ENCODE measurements at regions not wholly inside any gene's neighbourhood (a gene's known extent, or its start where the extent isn't known, plus 50 kb on each side); places are given as distances from the start of the nearest gene placed in this dataset.
A peak's percentile ranks its signal among the peaks of the same experiment; 100 is the strongest.

DNA sequence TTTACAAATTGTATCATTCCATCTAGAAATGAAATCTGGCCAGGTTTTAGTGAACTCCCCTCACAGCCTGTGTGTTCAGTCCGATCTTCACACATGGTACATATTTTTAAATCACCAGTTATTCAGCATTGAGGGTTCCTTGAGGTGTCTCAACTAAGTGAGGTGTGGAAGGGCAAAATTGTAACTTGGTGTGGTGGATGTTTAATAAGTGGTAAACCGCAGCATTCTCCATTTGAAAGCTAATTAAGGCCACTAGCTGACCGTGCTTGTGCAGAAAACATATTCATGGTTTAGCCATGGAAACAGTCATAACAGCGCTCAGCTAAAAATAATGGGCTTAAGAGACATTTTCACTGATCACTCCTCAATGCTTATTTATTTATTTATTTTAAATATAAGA lies 786.2 kb upstream of the FANCL start:
- Histone ChIP-seq H3K27me3 (ENCODE audit: control insufficient read depth in 3 of 3, insufficient read depth in 3 of 3, low read length in 3 of 3) (peaks cover 0 to 8% (median 3%) of the 10 kb centered on the region in 3 donors), H3K4me3 (ENCODE audit: low read length in 3 of 3) (no peak overlapping the region), H3K4me1 (ENCODE audit: control insufficient read depth in 3 of 3, insufficient read depth in 3 of 3, low read length in 3 of 3) (no peaks in the 10 kb centered on the region), H3K9me3 (ENCODE audit: control insufficient read depth in 3 of 3, low read length in 3 of 3) (no peaks in the 10 kb centered on the region), H3K9ac (ENCODE audit: low read depth in 1 of 3, low read length in 3 of 3) (no peak overlapping the region), H3K27ac (ENCODE audit: low read depth, low read length) (no peak overlapping the region), H3K36me3 (ENCODE audit: control insufficient read depth in 3 of 3, insufficient read depth in 3 of 3, low read length in 3 of 3) (no peaks in the 10 kb centered on the region)

DNA sequence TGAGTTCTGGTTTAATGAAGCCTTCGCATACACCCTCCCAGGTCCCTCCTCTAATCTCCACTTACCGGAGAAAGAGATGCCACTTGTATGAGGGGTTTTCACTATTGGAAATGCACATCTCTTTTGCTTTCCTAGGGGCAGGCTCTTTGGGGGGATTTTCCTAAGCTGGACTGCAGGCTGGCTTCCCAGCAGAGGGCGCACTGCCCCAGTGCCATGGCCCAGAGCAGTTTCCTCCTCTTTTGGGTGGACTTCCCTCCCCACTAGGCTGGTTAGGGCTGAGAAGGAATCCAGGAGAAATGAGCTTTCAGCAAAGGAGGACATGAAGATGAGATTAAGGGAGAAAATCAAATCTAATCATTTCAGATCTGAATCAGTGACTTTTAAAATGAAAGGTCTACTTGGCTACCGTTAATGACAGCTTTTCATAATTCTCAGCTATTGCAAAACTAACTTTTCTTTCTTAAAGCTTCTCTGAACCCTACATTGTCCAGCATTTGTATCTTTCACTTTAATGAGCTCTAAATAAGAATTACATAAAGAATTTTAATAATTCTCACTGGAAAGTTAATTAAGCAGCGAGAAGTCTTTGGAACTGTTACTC lies 784.1 kb upstream of the FANCL start:
- H3K4me1 ChIP-seq (ENCODE audit: control insufficient read depth in 3 of 3, insufficient read depth in 3 of 3, low read length in 3 of 3) = no peaks in the 10 kb centered on the region
- H3K27ac ChIP-seq (ENCODE audit: low read depth, low read length) = no peak overlapping the region
- H3K4me3 ChIP-seq (ENCODE audit: low read length in 3 of 3) = no peak overlapping the region
- H3K9ac ChIP-seq (ENCODE audit: low read depth in 1 of 3, low read length in 3 of 3) = no peak overlapping the region
- H3K36me3 ChIP-seq (ENCODE audit: control insufficient read depth in 3 of 3, insufficient read depth in 3 of 3, low read length in 3 of 3) = no peaks in the 10 kb centered on the region
- H3K27me3 ChIP-seq (ENCODE audit: control insufficient read depth in 3 of 3, insufficient read depth in 3 of 3, low read length in 3 of 3) = peaks cover 0 to 5% (median 3%) of the 10 kb centered on the region in 3 donors
- H3K9me3 ChIP-seq (ENCODE audit: control insufficient read depth in 3 of 3, low read length in 3 of 3) = no peaks in the 10 kb centered on the region

DNA sequence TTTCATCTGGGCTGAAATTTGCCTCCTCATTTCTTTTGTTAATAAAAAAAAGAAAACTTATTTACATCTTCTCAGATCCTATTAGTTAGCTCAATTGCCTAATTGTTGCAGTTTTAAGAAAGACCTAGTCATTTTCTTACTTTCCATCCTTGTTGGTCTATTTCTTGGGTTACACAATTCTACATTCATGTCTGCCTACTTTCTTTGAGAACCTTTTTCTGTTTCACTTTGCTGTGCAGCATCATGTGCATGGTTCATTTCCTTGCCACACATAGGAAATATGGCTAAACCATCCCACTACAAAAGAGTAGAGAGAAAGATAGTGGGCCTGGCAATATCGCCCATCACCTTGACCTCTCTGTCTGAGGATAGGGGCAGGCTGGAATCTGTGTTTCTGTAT lies 780.7 kb upstream of the FANCL start:
- H3K27me3 ChIP-seq (ENCODE audit: control insufficient read depth in 3 of 3, insufficient read depth in 3 of 3, low read length in 3 of 3) = peaks cover 0 to 5% (median 0%) of the 10 kb centered on the region in 3 donors
- H3K36me3 ChIP-seq (ENCODE audit: control insufficient read depth in 3 of 3, insufficient read depth in 3 of 3, low read length in 3 of 3) = no peaks in the 10 kb centered on the region
- no peak overlapping the region for H3K27ac ChIP-seq (ENCODE audit: low read depth, low read length)
- no peak overlapping the region for H3K4me3 ChIP-seq (ENCODE audit: low read length in 3 of 3)
- H3K4me1 ChIP-seq (ENCODE audit: control insufficient read depth in 3 of 3, insufficient read depth in 3 of 3, low read length in 3 of 3) = no peaks in the 10 kb centered on the region
- H3K9me3 ChIP-seq (ENCODE audit: control insufficient read depth in 3 of 3, low read length in 3 of 3) = no peaks in the 10 kb centered on the region
- H3K9ac ChIP-seq (ENCODE audit: low read depth in 1 of 3, low read length in 3 of 3) = no peak overlapping the region

DNA sequence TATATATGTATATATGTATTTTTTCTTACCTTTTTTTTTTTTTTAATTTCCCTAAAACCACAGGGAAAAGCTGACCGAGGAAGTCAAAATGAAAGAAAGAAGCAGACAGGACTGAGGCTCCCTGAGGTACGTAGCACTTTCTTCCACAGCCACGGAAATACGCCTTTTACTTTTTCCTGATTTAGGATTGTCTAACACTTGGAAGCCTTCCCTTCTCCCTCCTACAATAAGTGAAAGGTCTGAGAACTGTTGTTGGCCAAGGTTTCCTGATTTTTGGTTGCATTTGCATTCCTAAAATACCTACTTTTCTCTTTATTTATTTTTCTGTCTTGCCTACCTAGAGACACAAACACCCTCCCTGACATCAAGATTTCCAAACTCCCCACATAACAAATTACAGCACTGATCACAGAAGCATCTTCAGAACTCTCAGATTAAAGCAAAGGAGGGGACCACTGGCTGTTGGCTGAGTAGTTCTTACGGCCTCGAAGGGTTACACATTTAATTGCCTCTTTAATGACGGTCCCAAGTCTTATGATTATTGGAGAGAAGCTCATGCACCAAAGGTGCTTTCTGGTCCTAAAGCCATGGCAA lies 778.5 kb upstream of the FANCL start:
- H3K9me3 ChIP-seq (ENCODE audit: control insufficient read depth in 3 of 3, low read length in 3 of 3) = no peaks in the 10 kb centered on the region
- no peak overlapping the region for H3K9ac ChIP-seq (ENCODE audit: low read depth in 1 of 3, low read length in 3 of 3)
- H3K4me1 ChIP-seq (ENCODE audit: control insufficient read depth in 3 of 3, insufficient read depth in 3 of 3, low read length in 3 of 3) = no peaks in the 10 kb centered on the region
- no peaks in the 10 kb centered on the region for H3K36me3 ChIP-seq (ENCODE audit: control insufficient read depth in 3 of 3, insufficient read depth in 3 of 3, low read length in 3 of 3)
- H3K4me3 ChIP-seq (ENCODE audit: low read length in 3 of 3) = peak overlapping the region in 1 of 3 donors; percentile 18
- no peak overlapping the region for H3K27ac ChIP-seq (ENCODE audit: low read depth, low read length)
- no peaks in the 10 kb centered on the region for H3K27me3 ChIP-seq (ENCODE audit: control insufficient read depth in 3 of 3, insufficient read depth in 3 of 3, low read length in 3 of 3)

DNA sequence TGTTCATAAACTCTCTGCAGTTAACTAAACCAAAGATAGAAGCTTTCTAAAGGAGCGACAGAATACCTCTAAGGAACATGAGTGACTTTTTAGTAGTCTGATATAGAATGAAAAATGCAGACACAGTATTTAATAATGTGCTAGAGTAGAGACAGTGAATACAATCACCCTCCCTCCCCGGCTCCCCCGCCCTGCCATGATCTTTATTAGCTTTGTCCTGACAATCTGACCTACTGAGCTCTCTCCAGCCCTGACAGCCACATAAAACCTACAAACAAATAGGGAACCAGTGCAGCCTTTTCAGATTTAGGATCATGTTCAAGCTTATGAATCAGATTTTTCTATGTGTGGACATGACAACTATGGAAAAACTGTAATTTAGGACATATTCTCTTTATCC lies 777.6 kb upstream of the FANCL start:
- H3K9me3 ChIP-seq (ENCODE audit: control insufficient read depth in 3 of 3, low read length in 3 of 3) = no peaks in the 10 kb centered on the region
- no peaks in the 10 kb centered on the region for H3K27me3 ChIP-seq (ENCODE audit: control insufficient read depth in 3 of 3, insufficient read depth in 3 of 3, low read length in 3 of 3)
- H3K36me3 ChIP-seq (ENCODE audit: control insufficient read depth in 3 of 3, insufficient read depth in 3 of 3, low read length in 3 of 3) = no peaks in the 10 kb centered on the region
- H3K4me1 ChIP-seq (ENCODE audit: control insufficient read depth in 3 of 3, insufficient read depth in 3 of 3, low read length in 3 of 3) = no peaks in the 10 kb centered on the region
- no peak overlapping the region for H3K4me3 ChIP-seq (ENCODE audit: low read length in 3 of 3)
- H3K9ac ChIP-seq (ENCODE audit: low read depth in 1 of 3, low read length in 3 of 3) = no peak overlapping the region
- H3K27ac ChIP-seq (ENCODE audit: low read depth, low read length) = no peak overlapping the region

DNA sequence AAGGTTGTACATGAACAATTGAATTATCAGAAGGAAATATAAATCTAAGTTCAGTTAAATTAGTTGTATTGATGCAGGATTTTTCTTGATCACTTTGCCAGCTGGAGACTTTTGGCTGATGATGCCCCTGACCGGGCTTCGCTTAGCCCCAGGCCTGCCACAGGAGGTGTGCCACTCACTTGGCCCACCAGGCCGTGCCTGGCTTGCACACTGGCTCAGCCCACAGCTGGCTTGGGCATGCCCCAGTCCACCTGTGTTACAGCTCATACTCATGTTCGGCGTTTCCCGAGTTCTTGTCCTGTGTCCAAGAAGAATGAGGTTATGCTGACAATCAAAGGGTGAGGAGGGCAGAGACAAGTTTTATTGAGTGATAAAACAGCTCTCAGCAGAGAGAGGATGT lies 773.9 kb upstream of the FANCL start:
- Histone ChIP-seq H3K27ac (ENCODE audit: low read depth, low read length) (no peak overlapping the region), H3K27me3 (ENCODE audit: control insufficient read depth in 3 of 3, insufficient read depth in 3 of 3, low read length in 3 of 3) (no peaks in the 10 kb centered on the region), H3K4me1 (ENCODE audit: control insufficient read depth in 3 of 3, insufficient read depth in 3 of 3, low read length in 3 of 3) (no peaks in the 10 kb centered on the region), H3K36me3 (ENCODE audit: control insufficient read depth in 3 of 3, insufficient read depth in 3 of 3, low read length in 3 of 3) (no peaks in the 10 kb centered on the region), H3K9me3 (ENCODE audit: control insufficient read depth in 3 of 3, low read length in 3 of 3) (no peaks in the 10 kb centered on the region), H3K9ac (ENCODE audit: low read depth in 1 of 3, low read length in 3 of 3) (no peak overlapping the region), H3K4me3 (ENCODE audit: low read length in 3 of 3) (no peak overlapping the region)

DNA sequence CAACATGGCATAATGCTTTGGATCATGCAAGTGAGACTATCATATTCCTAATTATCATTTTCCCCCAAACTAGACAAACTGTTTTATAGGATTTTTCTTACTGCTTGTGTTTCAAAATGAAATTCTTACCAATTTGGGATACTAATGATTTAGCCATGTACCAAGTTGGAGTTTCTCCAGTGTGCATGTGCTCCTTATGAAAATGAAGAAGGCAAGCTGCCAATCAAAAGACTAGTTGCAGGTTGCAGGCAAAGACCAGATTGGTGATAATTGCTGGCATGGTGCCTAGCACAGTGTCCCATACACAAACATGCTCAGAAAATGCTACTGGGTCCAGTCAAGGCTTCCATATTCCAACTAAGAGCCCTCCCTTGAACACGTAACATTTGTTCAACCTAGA lies 771.8 kb upstream of the FANCL start:
- Histone ChIP-seq H3K4me1 (ENCODE audit: control insufficient read depth in 3 of 3, insufficient read depth in 3 of 3, low read length in 3 of 3) (no peaks in the 10 kb centered on the region), H3K9ac (ENCODE audit: low read depth in 1 of 3, low read length in 3 of 3) (no peak overlapping the region), H3K27ac (ENCODE audit: low read depth, low read length) (no peak overlapping the region), H3K9me3 (ENCODE audit: control insufficient read depth in 3 of 3, low read length in 3 of 3) (peaks cover 0 to 3% (median 0%) of the 10 kb centered on the region in 3 donors), H3K27me3 (ENCODE audit: control insufficient read depth in 3 of 3, insufficient read depth in 3 of 3, low read length in 3 of 3) (no peaks in the 10 kb centered on the region), H3K36me3 (ENCODE audit: control insufficient read depth in 3 of 3, insufficient read depth in 3 of 3, low read length in 3 of 3) (no peaks in the 10 kb centered on the region), H3K4me3 (ENCODE audit: low read length in 3 of 3) (no peak overlapping the region)

DNA sequence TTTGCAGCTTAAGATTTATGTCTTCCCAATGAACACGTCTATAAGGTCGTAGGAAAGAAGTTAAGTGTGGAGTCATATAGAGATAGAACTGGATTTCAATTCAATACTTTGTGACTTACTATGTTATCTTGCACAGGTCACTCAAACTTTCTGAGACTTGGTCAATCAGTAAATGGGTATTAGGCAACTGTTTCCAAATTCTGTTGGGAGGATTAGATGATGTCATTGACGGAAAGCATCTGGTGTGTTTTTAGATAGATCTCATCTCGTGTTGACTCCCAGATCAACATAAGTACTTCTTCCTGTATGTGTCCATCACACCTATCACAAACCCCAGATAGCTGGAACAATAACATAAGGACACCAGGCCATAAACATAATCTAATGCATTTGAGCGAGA lies 771.1 kb upstream of the FANCL start:
- Histone ChIP-seq H3K27ac (ENCODE audit: low read depth, low read length) (no peak overlapping the region), H3K27me3 (ENCODE audit: control insufficient read depth in 3 of 3, insufficient read depth in 3 of 3, low read length in 3 of 3) (no peaks in the 10 kb centered on the region), H3K9me3 (ENCODE audit: control insufficient read depth in 3 of 3, low read length in 3 of 3) (peaks cover 0 to 3% (median 0%) of the 10 kb centered on the region in 3 donors), H3K9ac (ENCODE audit: low read depth in 1 of 3, low read length in 3 of 3) (no peak overlapping the region), H3K4me3 (ENCODE audit: low read length in 3 of 3) (no peak overlapping the region), H3K36me3 (ENCODE audit: control insufficient read depth in 3 of 3, insufficient read depth in 3 of 3, low read length in 3 of 3) (no peaks in the 10 kb centered on the region), H3K4me1 (ENCODE audit: control insufficient read depth in 3 of 3, insufficient read depth in 3 of 3, low read length in 3 of 3) (no peaks in the 10 kb centered on the region)

DNA sequence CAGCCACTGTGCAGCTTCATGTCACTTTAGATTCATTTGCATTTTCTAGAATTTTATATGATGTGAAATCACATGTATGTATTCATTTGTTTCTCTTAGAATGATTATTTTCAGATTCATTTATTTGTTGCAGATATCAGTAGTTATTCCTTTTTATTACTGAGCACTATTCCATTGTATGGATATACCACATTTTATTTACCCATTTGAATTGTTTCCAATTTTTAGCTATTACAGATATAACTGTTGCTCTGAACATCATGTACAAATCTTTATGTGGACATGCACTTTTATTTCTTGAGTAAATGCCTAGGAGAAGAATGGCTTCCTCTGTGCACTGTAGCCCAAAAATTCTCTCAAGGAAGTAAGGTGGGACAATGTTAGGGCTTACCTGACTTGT lies 767.8 kb upstream of the FANCL start:
- Histone ChIP-seq H3K36me3 (ENCODE audit: control insufficient read depth in 3 of 3, insufficient read depth in 3 of 3, low read length in 3 of 3) (no peaks in the 10 kb centered on the region), H3K4me1 (ENCODE audit: control insufficient read depth in 3 of 3, insufficient read depth in 3 of 3, low read length in 3 of 3) (no peaks in the 10 kb centered on the region)

DNA sequence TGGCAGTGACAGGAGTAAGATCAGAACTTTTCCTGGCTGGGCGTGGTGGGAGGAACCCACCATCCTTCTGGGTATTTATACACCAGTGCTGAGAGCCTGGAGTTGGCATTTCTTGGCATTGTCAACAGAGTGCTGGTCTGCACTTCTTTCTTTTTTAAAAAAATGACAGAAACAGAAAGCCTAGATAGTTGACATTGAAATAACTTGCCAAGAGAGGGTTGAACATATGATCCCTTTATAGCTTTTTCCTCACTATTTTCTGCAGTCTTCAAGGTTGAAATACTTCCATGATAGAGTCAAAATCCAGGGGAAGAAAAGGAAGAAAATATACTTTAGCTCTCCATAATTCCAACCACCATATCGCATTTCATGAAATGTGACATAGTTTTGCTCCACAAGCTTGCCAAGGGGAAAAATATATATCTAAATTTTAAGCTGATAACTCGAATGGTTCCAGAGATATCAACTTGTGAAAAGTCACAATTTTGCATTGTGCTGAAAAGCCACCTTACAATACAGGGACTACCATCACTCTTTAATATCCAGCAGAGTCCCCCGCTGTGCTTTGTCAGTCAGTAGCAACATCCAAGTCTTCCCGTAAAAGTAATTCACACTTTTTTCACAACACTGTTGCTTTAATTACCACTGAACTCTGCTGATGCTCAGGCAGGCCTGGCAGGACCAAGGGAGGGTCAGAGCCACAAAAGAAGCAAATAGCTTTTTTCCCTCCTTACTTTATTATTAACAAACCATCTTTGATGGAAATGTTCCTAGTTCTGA lies 764.9 kb upstream of the FANCL start:
- H3K36me3 ChIP-seq (ENCODE audit: control insufficient read depth in 3 of 3, insufficient read depth in 3 of 3, low read length in 3 of 3) = no peaks in the 10 kb centered on the region
- H3K9me3 ChIP-seq (ENCODE audit: control insufficient read depth in 3 of 3, low read length in 3 of 3) = peaks cover 0 to 3% (median 0%) of the 10 kb centered on the region in 3 donors
- no peaks in the 10 kb centered on the region for H3K4me1 ChIP-seq (ENCODE audit: control insufficient read depth in 3 of 3, insufficient read depth in 3 of 3, low read length in 3 of 3)
- H3K9ac ChIP-seq (ENCODE audit: low read depth in 1 of 3, low read length in 3 of 3) = no peak overlapping the region
- H3K27me3 ChIP-seq (ENCODE audit: control insufficient read depth in 3 of 3, insufficient read depth in 3 of 3, low read length in 3 of 3) = no peaks in the 10 kb centered on the region
- H3K27ac ChIP-seq (ENCODE audit: low read depth, low read length) = no peak overlapping the region
- no peak overlapping the region for H3K4me3 ChIP-seq (ENCODE audit: low read length in 3 of 3)

More for the DNA sequence above, 767.8 kb upstream of the FANCL start:
- Histone ChIP-seq H3K27ac (ENCODE audit: low read depth, low read length) (no peak overlapping the region), H3K4me3 (ENCODE audit: low read length in 3 of 3) (no peak overlapping the region), H3K9ac (ENCODE audit: low read depth in 1 of 3, low read length in 3 of 3) (no peak overlapping the region), H3K27me3 (ENCODE audit: control insufficient read depth in 3 of 3, insufficient read depth in 3 of 3, low read length in 3 of 3) (no peaks in the 10 kb centered on the region), H3K9me3 (ENCODE audit: control insufficient read depth in 3 of 3, low read length in 3 of 3) (peaks cover 0 to 3% (median 0%) of the 10 kb centered on the region in 3 donors)

All from skeletal muscle tissue (tissue), 3 donors.